DND-41 (cell line): ENCODE measurements at regions not wholly inside any gene's neighbourhood (a gene's known extent, or its start where the extent isn't known, plus 50 kb on each side); places are given as distances from the start of the nearest gene placed in this dataset.

Experiments
- ATAC-seq: fragments of 200-7000 bp; cut with Tn5 transposase; 3 replicates; pipeline ENCODE4 v1.9.1; 2021; ENCODE audit warnings: low read depth; ENCODE audit not compliant: insufficient read depth
- DNase-seq: peaks from one replicate; pipeline ENCODE4 v3.0.0-alpha.2; 2020
- H2AFZ ChIP-seq: 2 replicates; pipeline ENCODE4 v1.6.0; 2012; ENCODE audit warnings: low read depth, low read length
- H3K27ac ChIP-seq: 2 replicates; pipeline ENCODE4 v1.5.1; 2012; ENCODE audit warnings: low read length, inconsistent platforms
- H3K27me3 ChIP-seq: fragments of 200-600 bp; sonication (generic); 2 replicates; pipeline ENCODE4 v1.6.0; 2012; ENCODE audit warnings: low read length, mild to moderate bottlenecking, inconsistent platforms; ENCODE audit not compliant: insufficient read depth, poor library complexity
- H3K36me3 ChIP-seq: 2 replicates; pipeline ENCODE4 v1.5.1; 2012; ENCODE audit warnings: low read length, inconsistent platforms; ENCODE audit not compliant: insufficient read depth
- H3K4me1 ChIP-seq: 2 replicates; pipeline ENCODE4 v1.5.1; 2012; ENCODE audit warnings: mild to moderate bottlenecking, low read length; ENCODE audit not compliant: insufficient read depth
- H3K4me2 ChIP-seq: 2 replicates; pipeline ENCODE4 v1.6.0; 2012; ENCODE audit warnings: mild to moderate bottlenecking, moderate library complexity, low read length, inconsistent platforms; ENCODE audit not compliant: insufficient read depth
- H3K4me3 ChIP-seq, 2 experiments: fragments of 200-600 bp in 1 of 2; shearing (Covaris generic) in 1 of 2; 2 replicates each; pipeline ENCODE4 v1.5.1; 2012 to 2016; ENCODE audit warnings: inconsistent platforms in 2 of 2, low read length in 2 of 2, mild to moderate bottlenecking in 2 of 2, low read depth in 1 of 2, moderate library complexity in 1 of 2
- H3K79me2 ChIP-seq: 2 replicates; pipeline ENCODE4 v1.6.0; 2012; ENCODE audit warnings: low read length, inconsistent platforms; ENCODE audit not compliant: insufficient read depth
- H3K9ac ChIP-seq: 2 replicates; pipeline ENCODE4 v1.6.0; 2012; ENCODE audit warnings: low read depth, mild to moderate bottlenecking, inconsistent platforms, low read length, moderate library complexity
- H3K9me3 ChIP-seq: 2 replicates; pipeline ENCODE4 v1.5.1; 2012; ENCODE audit warnings: low read length, moderate library complexity, mild to moderate bottlenecking, inconsistent platforms; ENCODE audit not compliant: insufficient read depth, severe bottlenecking
- H4K20me1 ChIP-seq: 2 replicates; pipeline ENCODE4 v1.6.0; 2012; ENCODE audit warnings: low read length; ENCODE audit not compliant: insufficient read depth
- EZH2 ChIP-seq: IDR thresholded peaks from 3 replicates; pipeline ENCODE4 v1.6.1; 2012; ENCODE audit warnings: borderline replicate concordance, low read depth, mild to moderate bottlenecking, moderate library complexity, low read length, inconsistent platforms; ENCODE audit not compliant: severe bottlenecking
- TF ChIP-seq, protein P1 (sequence below): IDR thresholded peaks from 2 replicates; pipeline ENCODE4 v1.5.1; 2012; ENCODE audit warnings: borderline replicate concordance, low read length, moderate library complexity, mild to moderate bottlenecking; ENCODE audit not compliant: poor library complexity, severe bottlenecking; ENCODE audit errors: extremely low read depth

GRCh38 chr5:90267646-90268045 is 141.9 kb downstream of the CETN3 start:
- TF ChIP-seq EZH2 = no peak
- TF ChIP-seq, protein P1, sequence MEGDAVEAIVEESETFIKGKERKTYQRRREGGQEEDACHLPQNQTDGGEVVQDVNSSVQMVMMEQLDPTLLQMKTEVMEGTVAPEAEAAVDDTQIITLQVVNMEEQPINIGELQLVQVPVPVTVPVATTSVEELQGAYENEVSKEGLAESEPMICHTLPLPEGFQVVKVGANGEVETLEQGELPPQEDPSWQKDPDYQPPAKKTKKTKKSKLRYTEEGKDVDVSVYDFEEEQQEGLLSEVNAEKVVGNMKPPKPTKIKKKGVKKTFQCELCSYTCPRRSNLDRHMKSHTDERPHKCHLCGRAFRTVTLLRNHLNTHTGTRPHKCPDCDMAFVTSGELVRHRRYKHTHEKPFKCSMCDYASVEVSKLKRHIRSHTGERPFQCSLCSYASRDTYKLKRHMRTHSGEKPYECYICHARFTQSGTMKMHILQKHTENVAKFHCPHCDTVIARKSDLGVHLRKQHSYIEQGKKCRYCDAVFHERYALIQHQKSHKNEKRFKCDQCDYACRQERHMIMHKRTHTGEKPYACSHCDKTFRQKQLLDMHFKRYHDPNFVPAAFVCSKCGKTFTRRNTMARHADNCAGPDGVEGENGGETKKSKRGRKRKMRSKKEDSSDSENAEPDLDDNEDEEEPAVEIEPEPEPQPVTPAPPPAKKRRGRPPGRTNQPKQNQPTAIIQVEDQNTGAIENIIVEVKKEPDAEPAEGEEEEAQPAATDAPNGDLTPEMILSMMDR = no peak
- Histone ChIP-seq H3K4me2 (no peak overlapping the region), H4K20me1 (no peaks in the 10 kb centered on the region), H3K4me3 (no peak overlapping the region), H3K4me1 (no peaks in the 10 kb centered on the region), H3K27me3 (no peaks in the 10 kb centered on the region), H3K36me3 (no peaks in the 10 kb centered on the region), H3K9ac (no peak overlapping the region), H3K9me3 (no peaks in the 10 kb centered on the region), H2AFZ (no peak overlapping the region), H3K27ac (no peak overlapping the region), H3K79me2 (no peaks in the 10 kb centered on the region)
- DNase-seq = no peak
- no peak for ATAC-seq

GRCh38 chr5:90265545-90265857 is 144.1 kb downstream of the CETN3 start:
- Histone ChIP-seq H3K9me3 (no peaks in the 10 kb centered on the region), H3K4me3 (no peak overlapping the region), H3K9ac (no peak overlapping the region), H3K79me2 (no peaks in the 10 kb centered on the region), H4K20me1 (no peaks in the 10 kb centered on the region), H3K4me1 (no peaks in the 10 kb centered on the region), H2AFZ (no peak overlapping the region), H3K36me3 (no peaks in the 10 kb centered on the region), H3K27ac (no peak overlapping the region), H3K27me3 (no peaks in the 10 kb centered on the region), H3K4me2 (no peak overlapping the region)
- TF ChIP-seq, protein P1 = no peak
- no peak for TF ChIP-seq EZH2
- ATAC-seq (no peak), DNase-seq (no peak)

GRCh38 chr5:90264689-90265544 is 144.6 kb downstream of the CETN3 start:
- no peaks in the 10 kb centered on the region for H3K9me3 ChIP-seq
- H3K9ac ChIP-seq = no peak overlapping the region
- no peak overlapping the region for H3K4me2 ChIP-seq
- no peaks in the 10 kb centered on the region for H3K36me3 ChIP-seq
- no peak overlapping the region for H2AFZ ChIP-seq
- H3K27ac ChIP-seq = no peak overlapping the region
- H3K4me3 ChIP-seq = no peak overlapping the region
- ATAC-seq = peak; percentile 76; the same call in 2 of the 3 replicates
- H3K79me2 ChIP-seq = no peaks in the 10 kb centered on the region
- TF ChIP-seq, protein P1 = peak; percentile 90
- TF ChIP-seq EZH2 = no peak
- no peaks in the 10 kb centered on the region for H4K20me1 ChIP-seq
- H3K27me3 ChIP-seq = no peaks in the 10 kb centered on the region
- H3K4me1 ChIP-seq = no peaks in the 10 kb centered on the region
- peak; percentile 58 for DNase-seq
